D721Med (cell line): ENCODE measurements at regions not wholly inside any gene's neighbourhood (a gene's known extent, or its start where the extent isn't known, plus 50 kb on each side); places are given as distances from the start of the nearest gene placed in this dataset.
"Not testable (repeated sequence)": the region's sequence is repeated elsewhere in the genome, so short reads cannot be mapped to it uniquely, and the experiment has no call there.

Experiments used
- DNase-seq: peaks from one replicate; pipeline ENCODE4 v3.0.0; 2011; ENCODE audit warnings: low spot score; ENCODE audit not compliant: insufficient read length
- FAIRE-seq: peaks from 2 replicates; lab custom pipeline; 2011; peaks lifted over from hg19 to GRCh38; lab: Jason Lieb, UNC
- TF ChIP-seq, protein P1 (sequence below): IDR thresholded peaks from 2 replicates; pipeline ENCODE4 v1.5.1; 2012; ENCODE audit warnings: mild to moderate bottlenecking, control low read depth; ENCODE audit not compliant: insufficient read depth; ENCODE audit errors: missing control alignments

DNA sequence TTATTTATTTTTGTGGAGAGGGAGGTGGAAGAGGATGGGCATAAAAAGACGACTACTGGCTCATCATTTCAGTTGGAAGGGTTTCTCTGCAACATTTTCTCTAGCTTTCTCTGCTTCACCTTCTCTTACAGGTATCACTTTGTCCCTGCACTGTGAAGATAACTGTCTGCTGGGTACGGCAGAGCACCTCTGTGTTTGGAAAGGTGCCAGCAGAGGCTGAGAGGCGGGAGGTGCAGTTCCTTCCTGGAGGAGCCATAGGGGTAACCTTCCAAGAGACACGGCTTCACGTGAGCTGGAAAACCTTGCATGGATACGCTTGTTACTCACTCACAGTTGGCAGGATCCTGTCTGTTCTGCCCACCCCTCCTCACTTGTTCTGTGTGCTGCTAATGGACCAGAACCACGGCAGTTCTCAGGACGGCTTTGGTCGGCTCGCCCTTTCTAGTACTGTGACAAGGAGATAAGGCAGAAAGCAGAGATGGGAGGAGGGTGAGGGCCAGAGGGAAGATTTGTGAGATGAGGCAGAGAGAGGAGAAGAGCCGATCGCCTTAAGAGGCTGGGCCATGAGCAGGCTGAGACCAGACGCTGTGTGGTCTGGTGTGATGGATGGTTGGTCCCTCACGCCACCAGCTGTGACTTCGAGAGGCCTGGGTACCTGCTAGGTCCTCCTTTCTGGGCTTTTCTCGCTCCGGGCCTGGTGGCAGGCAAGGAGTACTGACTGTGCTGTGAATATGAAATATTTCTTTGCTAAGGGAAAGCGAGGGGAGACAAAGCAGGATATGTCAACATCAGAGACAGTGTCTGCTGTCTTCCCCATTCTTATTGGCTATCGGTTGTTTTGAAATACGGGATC, 66.8 kb downstream of the MRPL57 start:
- FAIRE-seq (no peak), DNase-seq (no peak)
- TF ChIP-seq, protein P1, sequence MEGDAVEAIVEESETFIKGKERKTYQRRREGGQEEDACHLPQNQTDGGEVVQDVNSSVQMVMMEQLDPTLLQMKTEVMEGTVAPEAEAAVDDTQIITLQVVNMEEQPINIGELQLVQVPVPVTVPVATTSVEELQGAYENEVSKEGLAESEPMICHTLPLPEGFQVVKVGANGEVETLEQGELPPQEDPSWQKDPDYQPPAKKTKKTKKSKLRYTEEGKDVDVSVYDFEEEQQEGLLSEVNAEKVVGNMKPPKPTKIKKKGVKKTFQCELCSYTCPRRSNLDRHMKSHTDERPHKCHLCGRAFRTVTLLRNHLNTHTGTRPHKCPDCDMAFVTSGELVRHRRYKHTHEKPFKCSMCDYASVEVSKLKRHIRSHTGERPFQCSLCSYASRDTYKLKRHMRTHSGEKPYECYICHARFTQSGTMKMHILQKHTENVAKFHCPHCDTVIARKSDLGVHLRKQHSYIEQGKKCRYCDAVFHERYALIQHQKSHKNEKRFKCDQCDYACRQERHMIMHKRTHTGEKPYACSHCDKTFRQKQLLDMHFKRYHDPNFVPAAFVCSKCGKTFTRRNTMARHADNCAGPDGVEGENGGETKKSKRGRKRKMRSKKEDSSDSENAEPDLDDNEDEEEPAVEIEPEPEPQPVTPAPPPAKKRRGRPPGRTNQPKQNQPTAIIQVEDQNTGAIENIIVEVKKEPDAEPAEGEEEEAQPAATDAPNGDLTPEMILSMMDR, result no peak

DNA sequence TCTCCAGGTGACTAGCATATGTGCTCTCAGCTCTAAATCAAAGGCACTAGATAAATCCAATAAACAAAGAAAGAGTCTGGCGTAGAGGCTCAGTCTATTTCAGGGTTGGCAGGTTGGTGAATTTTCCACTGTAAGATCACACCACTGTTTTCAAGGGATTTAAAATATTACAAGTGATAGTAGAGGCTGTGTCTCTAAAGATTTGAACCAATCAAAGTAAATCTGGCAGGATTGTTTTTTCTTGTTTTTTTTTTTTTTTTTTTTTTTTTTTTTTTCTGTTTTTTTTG, 67.4 kb downstream of the MRPL57 start:
- FAIRE-seq, DNase-seq: not testable (repeated sequence)

DNA sequence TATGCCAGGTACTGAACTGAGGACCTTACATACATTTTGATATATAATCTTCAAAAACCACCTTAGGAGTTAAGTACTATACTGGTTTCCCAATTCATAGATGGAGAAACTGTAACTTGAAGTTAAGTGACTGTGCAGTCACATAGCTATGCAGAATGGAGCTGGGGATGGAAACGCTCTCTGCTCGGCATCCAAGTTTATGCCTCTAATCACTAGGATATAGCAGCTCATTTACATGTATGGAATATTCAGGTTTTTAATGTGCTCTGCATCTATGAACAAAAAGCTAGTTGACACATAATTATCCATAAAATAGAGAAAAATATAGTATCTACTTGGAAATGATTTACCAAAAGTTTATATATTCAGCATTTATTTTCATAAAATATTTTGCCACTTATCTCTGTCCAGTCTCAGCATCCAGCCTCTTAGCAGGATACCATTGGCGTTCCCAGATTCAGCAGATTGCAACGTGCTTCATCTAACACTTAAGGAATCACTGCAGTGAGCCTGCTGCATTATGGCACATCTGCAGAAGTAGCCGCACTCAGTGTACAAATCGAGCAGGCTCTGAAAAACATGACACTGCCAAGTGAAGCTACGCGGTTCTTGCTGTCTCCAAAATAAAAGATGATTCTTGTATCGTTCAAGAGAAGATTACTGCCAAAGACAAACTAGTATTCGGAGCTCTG, 70.4 kb downstream of the MRPL57 start:
- FAIRE-seq (no peak), DNase-seq (no peak)
- TF ChIP-seq, protein P1, result no peak

DNA sequence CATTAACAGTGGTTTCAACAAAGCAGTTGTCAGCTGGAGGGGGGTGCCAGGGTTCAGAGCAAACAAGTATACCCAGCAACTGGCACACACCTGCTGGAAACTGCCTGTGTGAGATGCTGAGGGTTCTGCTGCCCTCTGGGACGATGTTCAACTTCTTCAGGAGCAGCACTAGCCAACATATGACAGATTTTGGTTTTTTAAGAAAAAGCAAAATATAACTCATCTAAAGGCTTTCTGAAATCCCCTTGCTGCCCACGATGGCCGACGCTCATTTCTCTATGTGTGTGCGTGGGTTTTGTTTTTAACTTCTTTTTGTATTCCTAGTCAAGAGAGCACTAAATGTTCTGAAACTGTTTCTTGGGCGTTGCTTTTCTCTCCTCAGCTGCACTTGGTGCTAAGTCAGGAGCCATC, 79.9 kb downstream of the MRPL57 start:
- TF ChIP-seq, protein P1, result no peak
- FAIRE-seq, result no peak
- no peak for DNase-seq

DNA sequence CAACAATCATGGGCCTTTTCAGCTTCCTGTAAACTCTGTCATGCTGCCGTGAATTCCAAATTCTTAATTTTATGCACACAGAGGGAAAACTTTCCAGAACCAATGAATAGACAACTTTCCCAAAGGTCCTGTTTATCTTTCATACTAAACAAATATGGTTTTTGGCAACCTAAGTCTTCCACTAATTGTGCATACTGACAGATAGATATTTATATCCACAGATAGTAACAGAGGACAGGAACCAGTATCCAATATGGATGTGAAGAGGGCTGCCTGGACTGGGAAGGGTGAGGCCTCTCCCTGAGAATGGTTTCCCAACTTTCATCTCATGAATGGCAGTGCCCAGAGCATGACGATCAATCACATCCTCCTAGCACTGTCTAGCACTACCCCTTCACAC, 80.4 kb downstream of the MRPL57 start:
- no peak for FAIRE-seq
- TF ChIP-seq, protein P1, result no peak
- no peak for DNase-seq

DNA sequence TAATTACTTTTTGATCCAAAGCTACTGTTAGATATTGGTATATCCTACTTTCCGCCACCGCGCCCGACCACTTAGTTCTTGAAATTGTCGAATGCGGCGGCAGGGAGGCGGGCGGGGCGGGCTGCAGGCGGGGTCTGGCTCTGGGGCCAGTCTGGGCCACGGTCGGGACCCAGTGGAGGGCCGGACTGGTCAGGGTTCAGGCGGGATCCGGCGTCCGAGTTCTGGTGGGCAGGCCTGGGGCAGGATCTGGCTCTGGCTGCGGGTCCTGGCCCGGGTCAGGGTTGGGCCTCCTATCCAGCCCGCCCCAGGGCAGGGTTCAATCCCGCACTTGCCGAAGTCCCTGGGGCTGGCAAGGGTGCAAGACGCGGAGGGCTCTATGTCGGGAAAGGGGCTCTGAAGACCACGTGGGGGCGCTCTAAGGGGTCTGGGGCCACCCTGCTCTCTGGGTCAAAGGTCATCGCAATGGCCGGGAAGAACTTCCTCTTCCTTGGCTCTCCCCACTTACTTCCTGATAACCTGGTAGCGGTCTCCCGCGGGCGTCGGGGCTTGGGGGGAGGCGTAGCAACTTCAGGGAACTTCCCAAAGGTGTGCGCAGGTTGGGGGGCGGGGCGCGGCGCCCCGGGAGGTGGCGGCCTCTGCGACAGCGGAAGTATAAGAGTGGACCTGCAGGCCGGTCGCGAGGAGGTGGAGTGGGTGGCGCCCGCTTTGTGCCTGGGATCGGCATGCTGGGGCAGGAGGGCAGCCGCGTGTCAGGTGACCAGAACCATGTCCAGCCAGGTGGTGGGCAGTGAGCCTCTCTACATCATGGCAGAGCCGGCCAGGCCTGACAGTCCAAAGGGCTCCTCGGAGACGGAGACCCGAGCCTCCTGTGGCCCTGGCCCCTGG, 83.4 kb downstream of the MRPL57 start:
- DNase-seq (no peak), FAIRE-seq (no peak)
- TF ChIP-seq, protein P1, result no peak

DNA sequence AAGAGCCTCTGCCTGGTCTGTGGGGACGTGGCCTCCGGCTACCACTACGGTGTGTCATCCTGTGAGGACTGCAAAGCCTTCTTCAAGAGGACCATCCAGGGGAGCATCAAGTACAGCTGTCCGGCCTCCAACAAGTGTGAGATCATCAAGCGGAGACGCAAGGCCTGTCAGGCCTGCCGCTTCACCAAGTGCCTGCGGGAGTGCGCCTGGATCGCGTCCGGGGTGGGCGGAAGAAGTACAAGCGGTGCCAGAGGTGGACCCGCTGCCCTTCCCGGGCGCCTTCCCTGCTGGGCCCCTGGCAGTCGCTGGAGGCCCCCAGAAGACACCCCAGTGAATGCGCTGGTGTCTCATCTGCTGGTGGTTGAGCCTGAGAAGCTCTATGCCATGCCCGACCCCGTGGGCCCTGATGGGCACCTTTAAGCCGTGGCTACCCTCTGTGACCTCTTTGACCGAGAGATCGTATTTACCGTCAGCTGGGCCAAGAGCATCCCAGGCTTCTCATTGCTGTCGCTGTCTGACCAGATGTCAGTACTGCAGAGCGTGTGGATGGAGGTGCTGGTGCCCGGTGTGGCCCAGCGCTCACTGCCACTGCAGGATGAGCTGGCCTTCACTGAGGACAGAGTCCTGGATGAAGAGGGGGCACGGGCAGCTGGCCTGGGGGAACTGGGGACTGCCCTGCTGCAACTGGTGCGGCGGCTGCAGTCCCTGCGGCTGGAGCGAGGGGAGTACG, 84.3 kb downstream of the MRPL57 start:
- not testable (repeated sequence) for DNase-seq, FAIRE-seq

DNA sequence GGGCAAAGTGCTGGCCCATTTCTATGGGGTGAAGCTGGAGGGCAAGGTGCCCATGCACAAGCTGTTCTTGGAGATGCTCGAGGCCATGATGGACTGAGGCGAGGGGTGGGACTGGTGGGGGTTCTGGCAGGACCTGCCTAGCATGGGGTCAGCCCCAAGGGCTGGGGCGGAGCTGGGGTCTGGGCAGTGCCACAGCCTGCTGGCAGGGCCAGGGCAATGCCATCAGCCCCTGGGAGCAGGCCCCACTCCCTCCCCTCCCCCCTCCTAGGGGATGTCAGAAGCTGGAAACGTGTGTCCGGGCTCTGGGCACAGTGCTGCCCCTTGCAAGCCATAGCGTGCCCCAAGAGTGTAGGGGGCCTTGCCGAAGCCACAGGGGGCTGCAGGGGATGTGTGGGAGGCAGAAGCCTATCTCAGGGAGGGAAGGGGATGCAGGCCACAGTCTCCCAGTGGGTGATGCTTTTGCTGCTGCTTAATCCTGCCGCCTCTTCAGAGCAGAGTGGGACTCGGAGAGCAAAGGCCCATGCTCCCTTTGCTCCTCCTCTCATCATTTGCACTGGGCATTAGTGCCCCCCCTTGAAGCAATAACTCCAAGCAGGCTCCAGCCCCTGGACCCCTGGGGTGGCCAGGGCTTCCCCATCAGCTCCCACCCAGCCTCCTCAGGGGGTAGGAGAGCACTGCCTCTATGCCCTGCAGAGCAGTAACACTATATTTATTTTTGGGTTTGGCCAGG, 85.2 kb downstream of the MRPL57 start:
- DNase-seq, FAIRE-seq: not testable (repeated sequence)

DNA sequence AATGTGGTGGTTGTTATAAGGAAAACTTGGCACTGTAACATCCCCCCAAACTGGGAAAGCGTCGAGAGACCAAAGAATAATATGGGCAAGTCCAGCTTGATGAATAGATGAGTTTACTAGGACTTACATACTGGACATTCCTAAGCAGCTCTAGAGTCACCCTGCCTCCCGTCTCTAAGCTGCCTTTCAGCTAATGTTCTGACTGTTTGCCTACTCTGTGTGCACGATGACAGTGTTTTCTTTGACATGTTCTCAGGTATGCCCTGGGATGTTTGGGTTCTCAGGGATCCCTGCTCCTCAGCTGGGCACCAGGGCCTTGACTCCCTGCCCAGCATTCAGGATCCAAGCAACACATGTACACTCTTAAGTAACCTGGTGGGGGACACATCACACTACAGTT, 87.5 kb downstream of the MRPL57 start:
- FAIRE-seq, result not testable (repeated sequence)

DNA sequence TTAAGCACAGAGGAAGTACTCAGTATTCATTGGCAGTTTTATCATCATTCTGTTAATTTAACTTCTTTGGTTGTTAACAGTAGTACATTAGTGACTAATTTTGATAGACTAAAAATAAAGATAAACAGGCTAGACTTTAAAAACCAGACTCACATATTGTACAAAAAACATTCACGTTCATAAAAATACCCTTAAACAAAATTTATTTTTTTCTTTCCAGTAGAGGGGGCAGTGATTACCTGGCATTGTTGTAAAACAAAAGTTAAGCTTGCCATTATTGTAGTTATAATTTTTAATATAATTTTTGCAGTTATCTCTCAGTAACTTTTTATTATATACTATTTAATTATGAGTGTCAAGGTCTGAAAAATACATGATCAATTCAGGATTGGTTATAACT, 92.0 kb downstream of the MRPL57 start:
- DNase-seq, FAIRE-seq: not testable (repeated sequence)

More for the DNA sequence above, 87.5 kb downstream of the MRPL57 start:
- DNase-seq, result not testable (repeated sequence)

DNA sequence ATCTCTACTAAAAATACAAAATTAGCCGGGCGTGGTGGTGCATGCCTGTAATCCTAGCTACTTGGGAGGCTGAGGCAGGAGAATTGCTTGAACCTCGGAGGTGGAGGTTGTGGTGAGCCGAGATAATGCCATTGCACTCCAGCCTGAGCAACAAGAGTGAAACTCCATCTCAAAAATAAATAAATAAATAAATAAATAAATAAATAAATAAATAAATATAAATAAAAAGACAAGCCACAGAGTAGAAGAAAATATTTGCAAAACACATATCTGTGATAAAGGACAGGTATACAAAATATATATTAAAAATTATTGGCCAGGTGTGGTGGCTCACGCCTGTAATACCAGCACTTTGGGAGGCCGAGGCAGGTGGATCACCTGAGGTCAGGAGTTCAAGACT, 96.0 kb downstream of the MRPL57 start:
- not testable (repeated sequence) for FAIRE-seq, DNase-seq

DNA sequence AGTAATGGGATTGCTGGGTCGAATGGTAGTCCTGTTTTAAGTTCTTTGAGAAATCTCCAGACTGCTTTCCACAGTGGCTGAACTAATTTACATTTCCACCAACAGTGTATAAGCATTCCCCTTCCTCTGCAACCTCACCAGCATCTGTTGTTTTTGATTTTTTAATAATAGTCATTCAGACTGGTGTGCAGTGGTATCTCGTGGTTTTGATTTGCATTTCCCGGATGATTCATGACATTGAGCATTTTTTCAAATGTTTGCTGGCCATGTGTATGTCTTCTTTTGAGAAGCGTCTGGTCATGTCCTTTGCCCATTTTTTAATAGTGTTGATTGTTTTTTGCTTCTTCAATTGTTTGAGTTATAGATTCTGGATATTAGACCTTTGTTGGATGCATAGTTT, 98.0 kb downstream of the MRPL57 start:
- not testable (repeated sequence) for FAIRE-seq, DNase-seq
